ENCODE measurements at regions not wholly inside any gene's neighbourhood (a gene's known extent, or its start where the extent isn't known, plus 50 kb on each side); places are given as distances from the start of the nearest gene placed in this dataset.

- TF ChIP-seq ZBTB9 (CRISPR knock-in tag; IDR thresholded peaks at IDR 0.05) (0 out of 2 replicates have a peak, but pooled peaks have one; percentile 54), NCOA1 (IDR thresholded peaks at IDR 0.05; ENCODE audit: low read depth) (no peak), ZNF717 (CRISPR knock-in tag; IDR thresholded peaks at IDR 0.05) (no peak), STAG1 (CRISPR knock-in tag; IDR thresholded peaks at IDR 0.05; ENCODE audit: borderline replicate concordance) (no peak), PTBP1 (IDR thresholded peaks at IDR 0.05; ENCODE audit: low read depth, low read length) (0 out of 2 replicates have a peak, but pooled peaks have one; percentile 38), ZNF41 (CRISPR knock-in tag; conservative IDR thresholded peaks at IDR 0.05) (no peak), FOSL1 (tag; conservative IDR thresholded peaks at IDR 0.05) (peak; percentile 38; the same call in 1 of the 2 replicates), ZNF121 (CRISPR knock-in tag; conservative IDR thresholded peaks at IDR 0.05) (no peak), NONO (IDR thresholded peaks at IDR 0.05; ENCODE audit: low read depth in 2 of 2, low read length in 1 of 2) (peak in 1 of 2 experiments; percentile 35; a peak in 1 of 4 replicates), CSDE1 (IDR thresholded peaks at IDR 0.05) (no peak), TRIM24 (IDR thresholded peaks at IDR 0.05) (peak; percentile 92 to 95), ILF3 (IDR thresholded peaks at IDR 0.05; ENCODE audit: borderline replicate concordance) (no peak), LEF1 (IDR thresholded peaks at IDR 0.05) (peak; percentile 76), ZNF175 (CRISPR knock-in tag; IDR thresholded peaks at IDR 0.05; ENCODE audit: low read depth) (peak; percentile 63; the same call in 1 of the 2 replicates), SMAD3 (CRISPR knock-in tag; conservative IDR thresholded peaks at IDR 0.05) (no peak), ATF1 (CRISPR knock-in tag; IDR thresholded peaks at IDR 0.05) (no peak), ATF1 (tag; IDR thresholded peaks at IDR 0.05) (no peak), SMARCE1 (IDR thresholded peaks at IDR 0.05) (peak; percentile 90), POLR3A (IDR thresholded peaks at IDR 0.05; ENCODE audit: borderline replicate concordance, extremely low read depth, insufficient read depth, insufficient read length) (no peak), ZNF354B (CRISPR knock-in tag; IDR thresholded peaks at IDR 0.05) (no peak), CTBP1 (IDR thresholded peaks at IDR 0.05; ENCODE audit: borderline replicate concordance) (peak; percentile 77; the same call in 1 of the 2 replicates), NFIC (IDR thresholded peaks at IDR 0.05) (peak; percentile 88), STAT5A (IDR thresholded peaks at IDR 0.05; ENCODE audit: borderline replicate concordance, low read length) (peak; percentile 87), CXXC5 (CRISPR knock-in tag; IDR thresholded peaks at IDR 0.05) (peak; percentile 48; the same call in 1 of the 2 replicates), FOXM1 (IDR thresholded peaks at IDR 0.05; ENCODE audit: low read depth) (peak; percentile 84), FOXM1 (CRISPR knock-in tag; IDR thresholded peaks at IDR 0.05; ENCODE audit: low read depth) (no peak), FOXA3 (CRISPR knock-in tag; conservative IDR thresholded peaks at IDR 0.05 in 1 of 2, IDR thresholded peaks at IDR 0.05 in 1 of 2) (peak in 1 of 2 experiments; percentile 61; a peak in 2 of 4 replicates), CREM (IDR thresholded peaks at IDR 0.05; ENCODE audit: low read depth) (no peak)
- TF ChIP-seq, protein P1, sequence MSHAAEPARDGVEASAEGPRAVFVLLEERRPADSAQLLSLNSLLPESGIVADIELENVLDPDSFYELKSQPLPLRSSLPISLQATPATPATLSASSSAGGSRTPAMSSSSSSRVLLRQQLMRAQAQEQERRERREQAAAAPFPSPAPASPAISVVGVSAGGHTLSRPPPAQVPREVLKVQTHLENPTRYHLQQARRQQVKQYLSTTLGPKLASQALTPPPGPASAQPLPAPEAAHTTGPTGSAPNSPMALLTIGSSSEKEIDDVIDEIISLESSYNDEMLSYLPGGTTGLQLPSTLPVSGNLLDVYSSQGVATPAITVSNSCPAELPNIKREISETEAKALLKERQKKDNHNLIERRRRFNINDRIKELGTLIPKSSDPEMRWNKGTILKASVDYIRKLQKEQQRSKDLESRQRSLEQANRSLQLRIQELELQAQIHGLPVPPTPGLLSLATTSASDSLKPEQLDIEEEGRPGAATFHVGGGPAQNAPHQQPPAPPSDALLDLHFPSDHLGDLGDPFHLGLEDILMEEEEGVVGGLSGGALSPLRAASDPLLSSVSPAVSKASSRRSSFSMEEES (CRISPR knock-in tag; IDR thresholded peaks at IDR 0.05), result no peak
- TF ChIP-seq, protein P2, sequence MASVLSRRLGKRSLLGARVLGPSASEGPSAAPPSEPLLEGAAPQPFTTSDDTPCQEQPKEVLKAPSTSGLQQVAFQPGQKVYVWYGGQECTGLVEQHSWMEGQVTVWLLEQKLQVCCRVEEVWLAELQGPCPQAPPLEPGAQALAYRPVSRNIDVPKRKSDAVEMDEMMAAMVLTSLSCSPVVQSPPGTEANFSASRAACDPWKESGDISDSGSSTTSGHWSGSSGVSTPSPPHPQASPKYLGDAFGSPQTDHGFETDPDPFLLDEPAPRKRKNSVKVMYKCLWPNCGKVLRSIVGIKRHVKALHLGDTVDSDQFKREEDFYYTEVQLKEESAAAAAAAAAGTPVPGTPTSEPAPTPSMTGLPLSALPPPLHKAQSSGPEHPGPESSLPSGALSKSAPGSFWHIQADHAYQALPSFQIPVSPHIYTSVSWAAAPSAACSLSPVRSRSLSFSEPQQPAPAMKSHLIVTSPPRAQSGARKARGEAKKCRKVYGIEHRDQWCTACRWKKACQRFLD (CRISPR knock-in tag; IDR thresholded peaks at IDR 0.05), result peak; percentile 74; the same call in 1 of the 2 replicates
Measured at GRCh38 chr5:42872865-42873264, 61.2 kb upstream of the SELENOP start (continued).

Measured in K562 (cell line).